ENCODE measurements at regions not wholly inside any gene's neighbourhood (a gene's known extent, or its start where the extent isn't known, plus 50 kb on each side); places are given as distances from the start of the nearest gene placed in this dataset.

DNA sequence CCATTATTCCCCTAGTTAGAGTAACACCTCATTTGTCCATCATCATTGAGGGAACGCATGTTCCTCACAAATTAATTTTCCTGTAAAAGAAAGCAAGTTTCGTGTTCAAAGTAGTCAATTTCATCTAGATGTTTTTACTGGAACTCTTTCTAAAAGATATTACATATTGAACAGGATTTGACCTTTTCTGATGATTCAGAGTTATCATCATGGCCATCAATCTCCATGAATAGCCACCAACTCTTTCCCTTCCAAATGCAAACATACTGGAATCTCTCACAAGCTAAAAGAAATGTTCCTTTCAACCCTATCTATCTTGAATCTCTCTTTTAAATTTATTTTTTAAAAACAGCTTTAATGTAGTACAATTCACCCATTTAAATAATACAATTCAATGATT is 263.1 kb upstream of the FAR2 start:
- Histone ChIP-seq H3K9me3 (ENCODE audit: low read length) (no peaks in the 10 kb centered on the region), H3K9me2 (replicated peaks; ENCODE audit: low read length) (no peaks in the 10 kb centered on the region), H3K4me2 (ENCODE audit: low read length) (no peak overlapping the region), H3K27me3 (ENCODE audit: low read length) (no peaks in the 10 kb centered on the region), H3K36me3 (ENCODE audit: low read depth, low read length) (no peaks in the 10 kb centered on the region), H3K27ac (ENCODE audit: low read length) (no peak overlapping the region), H3K4me3 (ENCODE audit: low read length) (no peak overlapping the region), H3K79me2 (ENCODE audit: low read length) (no peaks in the 10 kb centered on the region), H2AFZ (ENCODE audit: low read length) (no peak overlapping the region), H4K20me1 (ENCODE audit: low read length) (no peaks in the 10 kb centered on the region), H3K4me1 (ENCODE audit: insufficient read depth, low read length) (no peaks in the 10 kb centered on the region), H3K9ac (ENCODE audit: low read length) (no peak overlapping the region), H3F3A (ENCODE audit: low read length, unreplicated experiment) (no peaks in the 10 kb centered on the region)
- ATAC-seq, result no peak
- TF ChIP-seq EZH2 (IDR thresholded peaks at IDR 0.05; ENCODE audit: low read length, unreplicated experiment), result no peak
- TF ChIP-seq EZH2phosphoT487 (IDR thresholded peaks at IDR 0.05; ENCODE audit: borderline replicate concordance, low read length), result no peak
- TF ChIP-seq CTCF (conservative IDR thresholded peaks at IDR 0.05; ENCODE audit: low read depth, low read length), result no peak
- BruUV-seq (replicated peaks), result no TSS peak
- ChIA-PET POLR2A (ENCODE audit: unreplicated experiment) (no interaction called here), CTCF (no interaction called here)
- DNase-seq, result no peak
- intact Hi-C loops (cut with micrococcal nuclease), result no loop called here

GRCh38 chr12:28887461-28887990 is 261.6 kb upstream of the FAR2 start:
- Histone ChIP-seq H3K4me3 (ENCODE audit: low read length) (no peak overlapping the region), H3K4me2 (ENCODE audit: low read length) (no peak overlapping the region), H3K27me3 (ENCODE audit: low read length) (no peaks in the 10 kb centered on the region), H3K9me3 (ENCODE audit: low read length) (no peaks in the 10 kb centered on the region), H3F3A (ENCODE audit: low read length, unreplicated experiment) (no peaks in the 10 kb centered on the region), H2AFZ (ENCODE audit: low read length) (no peak overlapping the region), H3K4me1 (ENCODE audit: insufficient read depth, low read length) (no peaks in the 10 kb centered on the region), H4K20me1 (ENCODE audit: low read length) (no peaks in the 10 kb centered on the region), H3K9ac (ENCODE audit: low read length) (no peak overlapping the region), H3K27ac (ENCODE audit: low read length) (no peak overlapping the region), H3K9me2 (replicated peaks; ENCODE audit: low read length) (no peaks in the 10 kb centered on the region), H3K79me2 (ENCODE audit: low read length) (no peaks in the 10 kb centered on the region), H3K36me3 (ENCODE audit: low read depth, low read length) (no peaks in the 10 kb centered on the region)
- ChIA-PET CTCF (no interaction called here), POLR2A (ENCODE audit: unreplicated experiment) (no interaction called here)
- TF ChIP-seq EZH2 (IDR thresholded peaks at IDR 0.05; ENCODE audit: low read length, unreplicated experiment), result no peak
- DNase-seq, result no peak
- intact Hi-C loops (cut with micrococcal nuclease), result no loop called here
- no TSS peak for BruUV-seq (replicated peaks)
- no peak for ATAC-seq

GRCh38 chr12:28890664-28891063 is 258.4 kb upstream of the FAR2 start:
- POLR2A ChIA-PET (ENCODE audit: unreplicated experiment), result no interaction called here
- Histone ChIP-seq H2AFZ (ENCODE audit: low read length) (no peak overlapping the region), H3K27ac (ENCODE audit: low read length) (no peak overlapping the region), H3K4me1 (ENCODE audit: insufficient read depth, low read length) (no peaks in the 10 kb centered on the region), H3K4me2 (ENCODE audit: low read length) (no peak overlapping the region), H4K20me1 (ENCODE audit: low read length) (no peaks in the 10 kb centered on the region), H3K4me3 (ENCODE audit: low read length) (no peak overlapping the region), H3K9ac (ENCODE audit: low read length) (no peak overlapping the region), H3K79me2 (ENCODE audit: low read length) (no peaks in the 10 kb centered on the region), H3K36me3 (ENCODE audit: low read depth, low read length) (no peaks in the 10 kb centered on the region), H3K9me2 (replicated peaks; ENCODE audit: low read length) (no peaks in the 10 kb centered on the region), H3K27me3 (ENCODE audit: low read length) (no peaks in the 10 kb centered on the region), H3F3A (ENCODE audit: low read length, unreplicated experiment) (no peaks in the 10 kb centered on the region), H3K9me3 (ENCODE audit: low read length) (no peaks in the 10 kb centered on the region)
- CTCF ChIA-PET, result no interaction called here
- DNase-seq (no peak), ATAC-seq (no peak)
- no peak for TF ChIP-seq EZH2 (IDR thresholded peaks at IDR 0.05; ENCODE audit: low read length, unreplicated experiment)
- TF ChIP-seq EZH2phosphoT487 (IDR thresholded peaks at IDR 0.05; ENCODE audit: borderline replicate concordance, low read length), result no peak
- TF ChIP-seq CTCF (conservative IDR thresholded peaks at IDR 0.05; ENCODE audit: low read depth, low read length), result no peak
- BruUV-seq (replicated peaks), result no TSS peak
- intact Hi-C loops (cut with micrococcal nuclease), result no loop called here

Data from PC-3 (cell line).